ENCODE measurements at regions not wholly inside any gene's neighbourhood (a gene's known extent, or its start where the extent isn't known, plus 50 kb on each side); places are given as distances from the start of the nearest gene placed in this dataset.
"Not testable (repeated sequence)": the region's sequence is repeated elsewhere in the genome, so short reads cannot be mapped to it uniquely, and the experiment has no call there.

DNA sequence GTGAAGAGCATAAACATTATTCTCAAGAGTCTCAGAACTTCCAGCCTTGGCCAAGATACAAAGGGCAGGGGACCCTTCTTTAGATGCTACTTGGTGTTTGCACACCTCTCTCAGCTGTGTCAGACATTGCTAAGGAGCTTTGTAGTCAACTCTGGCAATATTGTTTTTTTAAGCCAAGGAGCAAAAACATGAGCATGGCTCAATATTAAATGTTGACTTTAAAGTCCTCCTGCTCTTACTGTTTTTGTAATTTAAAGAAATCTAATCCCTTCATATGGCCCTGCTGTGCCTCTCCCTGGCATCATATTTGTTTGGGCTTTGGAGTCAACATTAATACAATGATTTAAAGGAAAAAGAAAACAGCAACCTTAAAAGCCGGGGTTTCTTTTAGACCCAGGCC lies 67.9 kb upstream of the TMEM170B start:
- Histone ChIP-seq H3K36me3 (no peaks in the 10 kb centered on the region), H3K9me3 (ENCODE audit: severe bottlenecking) (no peaks in the 10 kb centered on the region), H3K27ac (no peak overlapping the region), H3K4me3 (ENCODE audit: low read depth, low read length) (no peak overlapping the region), H3K27me3 (ENCODE audit: insufficient read depth, low read depth, severe bottlenecking) (no peaks in the 10 kb centered on the region)
- TF ChIP-seq, protein P1, sequence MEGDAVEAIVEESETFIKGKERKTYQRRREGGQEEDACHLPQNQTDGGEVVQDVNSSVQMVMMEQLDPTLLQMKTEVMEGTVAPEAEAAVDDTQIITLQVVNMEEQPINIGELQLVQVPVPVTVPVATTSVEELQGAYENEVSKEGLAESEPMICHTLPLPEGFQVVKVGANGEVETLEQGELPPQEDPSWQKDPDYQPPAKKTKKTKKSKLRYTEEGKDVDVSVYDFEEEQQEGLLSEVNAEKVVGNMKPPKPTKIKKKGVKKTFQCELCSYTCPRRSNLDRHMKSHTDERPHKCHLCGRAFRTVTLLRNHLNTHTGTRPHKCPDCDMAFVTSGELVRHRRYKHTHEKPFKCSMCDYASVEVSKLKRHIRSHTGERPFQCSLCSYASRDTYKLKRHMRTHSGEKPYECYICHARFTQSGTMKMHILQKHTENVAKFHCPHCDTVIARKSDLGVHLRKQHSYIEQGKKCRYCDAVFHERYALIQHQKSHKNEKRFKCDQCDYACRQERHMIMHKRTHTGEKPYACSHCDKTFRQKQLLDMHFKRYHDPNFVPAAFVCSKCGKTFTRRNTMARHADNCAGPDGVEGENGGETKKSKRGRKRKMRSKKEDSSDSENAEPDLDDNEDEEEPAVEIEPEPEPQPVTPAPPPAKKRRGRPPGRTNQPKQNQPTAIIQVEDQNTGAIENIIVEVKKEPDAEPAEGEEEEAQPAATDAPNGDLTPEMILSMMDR (IDR thresholded peaks at IDR 0.05; ENCODE audit: low read depth, low read length) = no peak
- DNase-seq = no peak

DNA sequence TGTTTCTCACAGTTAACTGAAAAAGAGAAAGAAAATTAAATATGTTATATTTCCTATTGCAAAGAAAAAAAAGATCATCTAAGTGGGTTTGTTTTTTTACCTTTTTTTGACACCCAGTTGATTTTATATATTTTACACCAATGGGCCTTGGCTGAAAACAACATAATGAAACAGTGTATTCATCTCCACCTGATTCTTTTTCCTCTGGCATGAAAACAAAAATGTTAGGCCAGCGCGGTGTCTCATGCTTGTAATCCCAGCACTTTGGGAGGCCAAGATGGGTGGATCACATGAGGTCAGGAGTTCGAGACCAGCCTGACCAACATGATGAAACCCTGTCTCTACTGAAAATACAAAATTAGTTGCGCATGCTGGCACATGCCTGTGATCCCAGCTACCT lies 69.3 kb upstream of the TMEM170B start:
- H3K27ac ChIP-seq; H3K27me3 ChIP-seq (ENCODE audit: insufficient read depth, low read depth, severe bottlenecking); H3K36me3 ChIP-seq; DNase-seq; H3K4me3 ChIP-seq (ENCODE audit: low read depth, low read length); H3K9me3 ChIP-seq (ENCODE audit: severe bottlenecking): not testable (repeated sequence)

DNA sequence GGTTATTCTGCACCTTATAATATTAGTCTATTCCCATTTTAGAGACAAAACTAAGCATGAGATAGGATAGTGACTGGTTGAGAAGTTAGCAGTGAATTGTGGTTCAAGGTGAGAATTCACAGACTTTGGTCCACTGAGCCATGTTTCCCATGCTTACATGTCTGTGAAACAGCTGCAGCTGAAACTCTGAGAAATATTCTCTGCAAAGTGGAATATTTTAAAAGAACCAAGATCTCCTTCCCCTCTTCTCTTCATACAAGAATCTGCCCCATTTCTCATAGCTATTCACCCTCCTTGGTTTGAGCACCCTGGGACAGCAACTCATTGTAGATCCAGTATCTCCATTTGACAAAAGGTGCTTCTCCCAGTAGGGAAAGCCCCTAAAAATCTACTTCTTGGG lies 70.2 kb upstream of the TMEM170B start:
- Histone ChIP-seq H3K36me3 (no peaks in the 10 kb centered on the region), H3K27me3 (ENCODE audit: insufficient read depth, low read depth, severe bottlenecking) (no peaks in the 10 kb centered on the region), H3K27ac (no peak overlapping the region), H3K9me3 (ENCODE audit: severe bottlenecking) (no peaks in the 10 kb centered on the region), H3K4me3 (ENCODE audit: low read depth, low read length) (no peak overlapping the region)
- TF ChIP-seq, protein P1 (IDR thresholded peaks at IDR 0.05; ENCODE audit: low read depth, low read length) = no peak
- no peak for DNase-seq

DNA sequence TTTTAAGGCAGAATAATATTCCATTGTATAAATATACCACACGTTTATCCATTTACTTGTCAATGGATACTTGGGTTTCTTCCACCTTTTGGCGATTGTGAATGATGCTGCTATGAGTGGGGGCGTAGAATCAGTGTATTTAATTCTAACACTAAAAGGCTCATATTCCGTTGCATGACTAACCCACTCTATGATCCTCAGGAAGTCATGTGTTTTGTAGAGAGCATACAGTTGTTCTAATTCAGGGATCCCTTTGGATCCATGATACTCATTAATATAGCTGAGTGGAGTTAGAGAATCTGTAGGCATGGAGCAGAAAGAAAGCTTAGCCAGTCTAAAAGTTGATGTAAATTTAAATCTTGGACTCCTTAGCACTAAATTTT lies 74.2 kb upstream of the TMEM170B start:
- Histone ChIP-seq H3K4me3 (ENCODE audit: low read depth, low read length) (no peak overlapping the region), H3K9me3 (ENCODE audit: severe bottlenecking) (no peaks in the 10 kb centered on the region), H3K36me3 (no peaks in the 10 kb centered on the region), H3K27me3 (ENCODE audit: insufficient read depth, low read depth, severe bottlenecking) (no peaks in the 10 kb centered on the region), H3K27ac (no peak overlapping the region)
- TF ChIP-seq, protein P1 (IDR thresholded peaks at IDR 0.05; ENCODE audit: low read depth, low read length) = no peak
- no peak for DNase-seq

DNA sequence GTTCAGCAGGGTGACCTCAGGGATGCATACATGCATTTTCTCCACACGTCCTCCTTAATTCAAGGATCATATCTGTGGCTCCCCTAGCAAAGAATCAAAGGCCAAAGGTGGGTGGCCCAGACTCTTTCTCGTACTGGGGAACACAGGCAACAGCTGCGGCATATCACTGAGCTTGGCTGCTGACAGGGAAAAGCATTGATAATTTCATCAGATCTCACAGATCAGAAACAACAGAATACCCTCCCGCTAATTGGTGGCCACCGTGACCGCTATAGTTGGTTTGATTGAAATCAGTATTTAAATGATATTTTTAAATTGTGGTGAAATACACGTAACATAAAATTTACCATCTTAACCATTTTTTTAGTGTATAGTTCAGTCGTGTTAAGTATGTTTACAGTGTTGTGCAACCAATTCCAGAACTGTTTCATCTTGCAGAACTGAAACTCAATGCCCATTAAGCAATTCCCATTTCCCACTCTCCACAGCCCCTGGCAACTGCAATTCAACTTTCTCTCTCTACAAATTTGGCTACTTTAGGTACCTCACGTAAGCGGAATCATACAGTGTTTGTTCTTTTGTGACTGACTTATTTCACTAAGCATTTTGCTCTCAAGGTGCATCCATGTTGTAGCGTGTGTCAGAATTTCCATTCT lies 74.7 kb upstream of the TMEM170B start:
- Histone ChIP-seq H3K36me3 (no peaks in the 10 kb centered on the region), H3K27me3 (ENCODE audit: insufficient read depth, low read depth, severe bottlenecking) (no peaks in the 10 kb centered on the region), H3K4me3 (ENCODE audit: low read depth, low read length) (no peak overlapping the region), H3K27ac (no peak overlapping the region), H3K9me3 (ENCODE audit: severe bottlenecking) (no peaks in the 10 kb centered on the region)
- DNase-seq = no peak
- TF ChIP-seq, protein P1 (IDR thresholded peaks at IDR 0.05; ENCODE audit: low read depth, low read length) = no peak

DNA sequence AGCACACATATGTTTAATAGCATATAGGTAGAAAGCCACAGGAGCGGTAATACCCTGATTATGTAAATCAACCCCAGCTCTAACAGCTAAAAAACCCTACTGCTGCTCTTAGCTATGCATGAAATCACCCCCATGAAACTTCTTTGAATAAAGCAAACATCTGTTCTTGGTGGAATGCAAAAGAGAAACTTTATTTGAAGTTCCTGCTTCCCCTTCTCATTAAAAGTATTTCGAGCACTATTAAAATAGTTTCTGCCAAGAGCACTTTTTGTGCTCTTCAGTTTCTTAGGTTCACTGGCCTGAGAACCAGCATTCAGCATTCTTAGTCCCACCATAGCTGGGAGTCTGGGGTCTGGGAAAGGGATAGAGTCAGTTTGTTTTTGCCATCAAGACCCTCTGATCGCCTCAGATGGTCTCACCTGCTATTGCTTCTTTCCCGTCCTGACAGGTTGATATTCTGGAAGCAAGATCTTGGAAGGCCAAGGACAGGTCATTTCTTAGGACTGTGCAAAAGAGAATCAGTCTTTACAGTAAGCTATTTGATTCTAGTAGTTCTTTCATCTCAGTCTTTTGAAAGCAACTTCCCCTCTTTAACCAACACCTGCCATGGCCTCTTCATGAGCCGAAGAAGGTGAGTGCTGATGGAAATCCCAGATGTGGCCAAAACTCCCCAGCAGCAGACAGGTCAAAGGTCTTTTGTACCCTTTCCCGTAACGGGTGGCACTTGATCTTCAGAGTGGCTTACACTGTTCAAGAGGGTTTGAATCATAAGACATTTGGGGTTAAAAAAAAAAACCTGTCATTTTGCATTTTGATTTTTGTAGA lies 76.5 kb upstream of the TMEM170B start:
- Histone ChIP-seq H3K36me3 (no peaks in the 10 kb centered on the region), H3K27ac (no peak overlapping the region), H3K4me3 (ENCODE audit: low read depth, low read length) (no peak overlapping the region), H3K27me3 (ENCODE audit: insufficient read depth, low read depth, severe bottlenecking) (no peaks in the 10 kb centered on the region), H3K9me3 (ENCODE audit: severe bottlenecking) (peaks cover 3% of the 10 kb centered on the region)
- DNase-seq = no peak
- TF ChIP-seq, protein P1 (IDR thresholded peaks at IDR 0.05; ENCODE audit: low read depth, low read length) = no peak
